Transverse colon (tissue), 4 donors: ENCODE measurements at regions not wholly inside any gene's neighbourhood (a gene's known extent, or its start where the extent isn't known, plus 50 kb on each side); places are given as distances from the start of the nearest gene placed in this dataset.
A peak's percentile ranks its signal among the peaks of the same experiment; 100 is the strongest.

Experiments used
- DNase-seq: peaks from one replicate; pipeline ENCODE4 v3.0.0-alpha.2; 2019
- H3K27ac ChIP-seq, 4 donors: fragments of 200-600 bp; sonication (generic); 2 replicates each; pipeline ENCODE4 v1.5.1; 2016 to 2018; ENCODE audit warnings: inconsistent platforms in 4 of 4
- H3K27me3 ChIP-seq: fragments of 200-600 bp; sonication (generic); 2 replicates; pipeline ENCODE4 v1.5.1; 2017; ENCODE audit warnings: inconsistent platforms
- H3K36me3 ChIP-seq, 4 donors: fragments of 200-600 bp; sonication (generic); 2 replicates each; pipeline ENCODE4 v1.5.1; 2017 to 2019; ENCODE audit warnings: inconsistent platforms in 4 of 4
- H3K4me1 ChIP-seq, 4 donors: fragments of 200-600 bp; sonication (generic); 2 replicates each; pipeline ENCODE4 v1.5.1; 2017 to 2020; ENCODE audit warnings: inconsistent platforms in 4 of 4
- H3K4me3 ChIP-seq, 4 donors: fragments of 200-600 bp; sonication (generic); 1 replicate in 1 of 4; 2 replicates in 3 of 4; pipeline versions ENCODE4 v1.5.1 to v1.6.1; 2017 to 2019; ENCODE audit warnings: inconsistent platforms in 4 of 4
- H3K9me3 ChIP-seq, 2 donors: fragments of 200-600 bp; sonication (generic); 2 replicates each; pipeline ENCODE4 v1.5.1; 2017 to 2019; ENCODE audit warnings: inconsistent platforms in 2 of 2
- EP300 ChIP-seq: sonication (generic); formaldehyde crosslinking; IDR thresholded peaks from one replicate; pipeline ENCODE4 v1.6.1; 2017; ENCODE audit warnings: antibody characterized with exemption, low read depth
- POLR2A ChIP-seq: fragments of 450-650 bp; IDR thresholded peaks from one replicate; pipeline ENCODE4 v1.6.1; 2016; ENCODE audit warnings: antibody characterized with exemption, mild to moderate bottlenecking, moderate library complexity
- POLR2AphosphoS5 ChIP-seq, 3 donors: sonication (generic); formaldehyde crosslinking; IDR thresholded peaks; one replicate each; pipeline ENCODE4 v1.6.1; 2016; ENCODE audit warnings: antibody characterized with exemption in 3 of 3
- WGBS, 2 donors: methylation state at CpG; one replicate each; pipeline ENCODE4 v1.1.5; 2018; ENCODE audit warnings: low coverage in 1 of 2; 5-methylcytosine and 5-hydroxymethylcytosine counted together
- in situ Hi-C, 4 donors: fragments of 200-750 bp; cut with MboI; loops; one replicate each; pipeline versions ENCODE4 v1.15.0 to v1.15.1; 2017; ENCODE audit warnings: low sequenced_read_pairs in 3 of 4, low pct_ligation_motif_present in 1 of 4, low pct_unique_long_range_greater_than_20kb in 1 of 4
- intact Hi-C: fragments of 100-400 bp; cut with DNase I; formaldehyde crosslinking; loops from one replicate; pipeline ENCODE4 v1.15.1; 2023; ENCODE audit warnings: low total_unique reads
- TF ChIP-seq, protein P1 (sequence below), 5 experiments: fragments of 200-600 bp in 3 of 5; fragments of 450-650 bp in 2 of 5; sonication (generic) in 3 of 5; IDR thresholded peaks; 1 replicate in 2 of 5; 2 replicates in 3 of 5; pipeline ENCODE4 v1.5.1; 2016 to 2017; ENCODE audit warnings: antibody characterized with exemption in 5 of 5, inconsistent platforms in 3 of 5, mild to moderate bottlenecking in 2 of 5, moderate library complexity in 1 of 5

DNA sequence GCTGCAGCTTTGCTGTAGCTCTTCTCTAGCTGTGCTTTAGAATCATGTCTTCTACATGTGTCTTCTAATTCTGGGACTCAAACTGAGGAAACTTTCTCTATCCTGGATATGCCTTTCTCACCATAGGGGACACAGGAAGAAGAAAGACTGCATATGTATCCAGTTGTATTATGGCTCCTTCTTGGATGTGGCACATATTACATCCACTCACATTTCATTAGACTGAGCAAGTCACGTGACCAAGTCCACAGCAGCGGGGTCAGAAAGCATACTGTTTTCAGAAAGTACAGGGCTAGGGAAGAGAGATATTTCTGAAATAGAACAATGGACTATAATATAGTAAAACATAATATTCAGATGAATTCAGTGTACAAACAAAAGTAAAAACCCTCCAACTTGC is 187.6 kb upstream of the RIMS1 start:
- intact Hi-C loops = no loop called here
- 92 to 93% methylated on average over 2 of the region's 2 CpGs for WGBS, 2 donors

DNA sequence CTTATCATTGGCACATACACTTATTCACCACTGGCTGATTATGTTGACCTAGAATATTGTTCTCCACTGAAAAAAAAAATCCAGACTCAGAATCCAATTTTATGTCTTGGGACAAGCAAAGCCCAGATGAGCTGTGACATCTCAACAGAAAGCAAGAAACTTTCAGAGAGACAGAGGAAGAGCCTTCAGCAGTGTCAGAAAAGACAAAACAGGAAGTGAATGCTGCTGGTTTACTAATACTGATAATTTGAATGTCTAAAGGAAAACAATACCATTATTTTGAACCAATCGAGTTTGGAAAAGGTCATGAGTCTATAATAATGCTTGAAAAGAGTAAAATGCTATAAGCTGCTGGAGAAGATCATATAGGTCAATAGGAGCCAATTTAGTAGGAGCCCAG is 179.8 kb upstream of the RIMS1 start:
- Histone ChIP-seq H3K4me1 (no peaks in the 10 kb centered on the region), H3K27me3 (no peaks in the 10 kb centered on the region), H3K9me3 (no peaks in the 10 kb centered on the region), H3K27ac (no peak overlapping the region), H3K4me3 (no peak overlapping the region), H3K36me3 (no peaks in the 10 kb centered on the region)
- WGBS, 2 donors = 46 to 57% methylated on average over 1 of the region's 1 CpG
- TF ChIP-seq, protein P1, sequence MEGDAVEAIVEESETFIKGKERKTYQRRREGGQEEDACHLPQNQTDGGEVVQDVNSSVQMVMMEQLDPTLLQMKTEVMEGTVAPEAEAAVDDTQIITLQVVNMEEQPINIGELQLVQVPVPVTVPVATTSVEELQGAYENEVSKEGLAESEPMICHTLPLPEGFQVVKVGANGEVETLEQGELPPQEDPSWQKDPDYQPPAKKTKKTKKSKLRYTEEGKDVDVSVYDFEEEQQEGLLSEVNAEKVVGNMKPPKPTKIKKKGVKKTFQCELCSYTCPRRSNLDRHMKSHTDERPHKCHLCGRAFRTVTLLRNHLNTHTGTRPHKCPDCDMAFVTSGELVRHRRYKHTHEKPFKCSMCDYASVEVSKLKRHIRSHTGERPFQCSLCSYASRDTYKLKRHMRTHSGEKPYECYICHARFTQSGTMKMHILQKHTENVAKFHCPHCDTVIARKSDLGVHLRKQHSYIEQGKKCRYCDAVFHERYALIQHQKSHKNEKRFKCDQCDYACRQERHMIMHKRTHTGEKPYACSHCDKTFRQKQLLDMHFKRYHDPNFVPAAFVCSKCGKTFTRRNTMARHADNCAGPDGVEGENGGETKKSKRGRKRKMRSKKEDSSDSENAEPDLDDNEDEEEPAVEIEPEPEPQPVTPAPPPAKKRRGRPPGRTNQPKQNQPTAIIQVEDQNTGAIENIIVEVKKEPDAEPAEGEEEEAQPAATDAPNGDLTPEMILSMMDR (IDR thresholded peaks at IDR 0.05) = no peak
- TF ChIP-seq POLR2AphosphoS5 (IDR thresholded peaks at IDR 0.05) = no peak
- no peak for TF ChIP-seq EP300
- intact Hi-C loops = no loop called here
- in situ Hi-C loops = no loop called here
- no peak for DNase-seq

More for the DNA sequence above, 187.6 kb upstream of the RIMS1 start:
- no peak overlapping the region for H3K4me3 ChIP-seq
- in situ Hi-C loops = no loop called here
- H3K4me1 ChIP-seq = peaks cover 0 to 9% (median 0%) of the 10 kb centered on the region in 4 donors
- no peak for TF ChIP-seq EP300
- TF ChIP-seq, protein P1 (IDR thresholded peaks at IDR 0.05) = no peak
- TF ChIP-seq POLR2AphosphoS5 (IDR thresholded peaks at IDR 0.05) = no peak
- TF ChIP-seq POLR2A = no peak
- no peaks in the 10 kb centered on the region for H3K36me3 ChIP-seq
- H3K27ac ChIP-seq = no peak overlapping the region
- DNase-seq = no peak
- H3K9me3 ChIP-seq = no peaks in the 10 kb centered on the region
- H3K27me3 ChIP-seq = no peaks in the 10 kb centered on the region

DNA sequence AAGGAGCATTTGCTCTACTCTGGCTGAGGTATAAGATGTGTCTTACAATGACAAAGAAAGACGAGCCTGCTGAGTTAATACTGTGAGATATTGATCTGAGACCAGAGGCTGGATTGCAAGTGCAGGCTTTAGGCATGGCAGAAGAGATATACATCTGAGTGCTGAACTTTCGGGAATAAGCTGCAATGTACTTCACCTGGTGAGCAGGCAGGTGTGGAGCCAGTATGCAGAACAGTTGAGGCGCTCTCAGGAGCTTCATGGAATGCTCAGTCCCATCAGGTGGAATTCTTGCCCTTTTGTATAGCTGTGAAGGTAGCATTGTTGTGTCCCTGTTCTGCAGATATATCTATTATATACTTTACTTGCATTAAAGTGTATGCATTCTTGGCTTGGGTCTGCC is 179.3 kb upstream of the RIMS1 start:
- H3K4me1 ChIP-seq = no peaks in the 10 kb centered on the region
- no peak for DNase-seq
- in situ Hi-C loops (no loop called here), intact Hi-C loops (no loop called here)
- H3K9me3 ChIP-seq = no peaks in the 10 kb centered on the region
- TF ChIP-seq POLR2A = no peak
- TF ChIP-seq POLR2AphosphoS5 (IDR thresholded peaks at IDR 0.05) = no peak
- TF ChIP-seq, protein P1 (IDR thresholded peaks at IDR 0.05) = no peak
- TF ChIP-seq EP300 = no peak
- no peaks in the 10 kb centered on the region for H3K27me3 ChIP-seq
- WGBS, 2 donors = 75 to 83% methylated on average over 3 of the region's 3 CpGs
- H3K27ac ChIP-seq = no peak overlapping the region
- H3K36me3 ChIP-seq = no peaks in the 10 kb centered on the region
- no peak overlapping the region for H3K4me3 ChIP-seq

- 32 to 41% methylated on average over 3 of the region's 3 CpGs for WGBS, 2 donors
Measured at GRCh38 chr6:71720705-71721104, 165.6 kb upstream of the RIMS1 start.

More at GRCh38 chr6:71720705-71721104, 165.6 kb upstream of the RIMS1 start:
- Histone ChIP-seq H3K36me3 (no peaks in the 10 kb centered on the region), H3K4me3 (no peak overlapping the region), H3K4me1 (peaks cover 0 to 25% (median 4%) of the 10 kb centered on the region in 4 donors), H3K9me3 (no peaks in the 10 kb centered on the region), H3K27me3 (no peaks in the 10 kb centered on the region), H3K27ac (no peak overlapping the region)
- TF ChIP-seq POLR2AphosphoS5 (IDR thresholded peaks at IDR 0.05) = no peak
- TF ChIP-seq EP300 = no peak
- TF ChIP-seq, protein P1 (IDR thresholded peaks at IDR 0.05) = no peak
- intact Hi-C loops (no loop called here), in situ Hi-C loops (no loop called here)
- peak; percentile 12 for DNase-seq
